GM19463 (cell line): ENCODE measurements at regions not wholly inside any gene's neighbourhood (a gene's known extent, or its start where the extent isn't known, plus 50 kb on each side); places are given as distances from the start of the nearest gene placed in this dataset.
"Not testable (repeated sequence)": the region's sequence is repeated elsewhere in the genome, so short reads cannot be mapped to it uniquely, and the experiment has no call there.

Source experiments
- ATAC-seq: cut with Tn5 transposase; IDR thresholded peaks from one replicate; pipeline ENCODE4 v1.9.1; 2021; ENCODE audit warnings: mild to moderate bottlenecking, moderate library complexity; ENCODE audit not compliant: unreplicated experiment

DNA sequence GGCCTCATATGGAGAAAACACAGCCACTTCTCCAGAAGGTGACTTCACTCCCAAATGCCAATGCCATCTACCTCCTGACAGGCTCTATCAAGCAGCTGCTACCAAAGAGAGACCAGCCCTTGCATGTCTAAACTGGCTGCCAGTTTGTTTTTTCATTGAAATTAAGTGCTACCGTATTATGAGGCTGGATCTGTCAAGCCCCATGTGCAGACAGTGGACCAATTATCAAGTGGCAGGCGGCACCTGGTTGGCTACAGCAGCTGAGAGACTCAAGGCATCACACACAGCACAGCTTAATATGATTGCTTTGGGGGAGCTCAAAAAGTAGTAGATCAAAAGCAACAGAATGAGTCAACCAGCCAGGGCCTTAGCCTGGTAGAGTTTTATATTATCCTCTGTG lies 1293.0 kb upstream of the TENM4 start:
- ATAC-seq, result no peak

DNA sequence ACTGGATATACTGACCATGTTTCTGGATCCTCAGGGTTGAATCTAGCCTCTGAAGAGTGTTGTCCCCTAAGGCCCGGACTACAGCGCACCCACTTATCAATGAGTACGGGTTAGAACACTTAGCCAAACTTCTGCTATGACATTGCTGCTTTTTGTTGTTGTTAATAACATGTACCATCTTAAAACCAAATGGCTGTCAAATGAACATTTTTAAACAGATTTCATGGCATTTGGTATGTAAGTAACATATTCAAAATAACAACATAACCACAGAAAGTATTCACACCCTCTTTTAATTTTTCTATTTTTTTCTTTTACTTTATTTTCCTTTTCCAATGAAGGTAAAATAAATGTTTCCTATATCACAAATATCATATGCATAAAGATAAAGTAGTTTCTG lies 1292.5 kb upstream of the TENM4 start:
- ATAC-seq, result no peak

DNA sequence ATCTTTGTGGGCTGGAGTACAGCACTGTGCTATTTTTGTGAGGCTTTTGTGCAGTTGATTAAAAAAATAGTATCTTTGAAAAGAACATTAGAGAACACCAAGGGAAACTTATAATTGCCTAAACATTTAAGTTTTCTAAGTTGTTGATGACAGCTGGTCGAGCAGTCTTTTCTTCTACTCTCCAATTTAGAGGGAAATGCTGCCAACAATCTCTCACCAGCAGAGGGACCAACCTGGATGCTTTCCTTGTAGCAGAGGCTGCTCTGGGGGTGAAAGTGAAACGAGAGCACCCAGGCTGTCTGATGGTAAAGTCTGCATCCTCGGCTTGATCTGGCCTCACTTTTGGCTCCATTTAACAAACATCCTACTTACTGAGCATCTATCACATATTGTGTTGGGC lies 1286.5 kb upstream of the TENM4 start:
- peak; percentile 88 for ATAC-seq

GRCh38 chr11:80726236-80726635 lies 1285.4 kb upstream of the TENM4 start:
- ATAC-seq, result no peak

DNA sequence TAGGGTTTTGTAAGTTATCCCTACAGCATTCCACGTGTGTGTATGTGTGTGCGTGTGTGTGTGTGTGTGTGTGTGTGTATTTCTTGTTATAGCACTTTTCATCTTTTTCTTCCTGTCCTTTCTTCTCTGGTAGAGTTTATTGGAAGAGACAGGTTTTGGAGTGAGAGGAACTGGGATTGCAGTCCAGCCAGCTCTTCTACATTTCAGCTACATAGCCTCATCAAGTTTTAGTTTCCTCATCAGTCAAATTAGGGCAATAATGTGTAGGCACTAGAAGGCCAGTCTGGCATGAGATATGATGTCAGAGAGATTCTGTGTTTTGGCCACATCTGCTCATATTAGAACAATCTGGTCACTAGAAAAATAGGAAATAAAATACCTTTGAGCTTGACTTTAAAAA lies 1283.5 kb upstream of the TENM4 start:
- no peak for ATAC-seq

- ATAC-seq, result no peak
These were observed 1281.8 kb upstream of the TENM4 start for GRCh38 chr11:80722629-80723028.

DNA sequence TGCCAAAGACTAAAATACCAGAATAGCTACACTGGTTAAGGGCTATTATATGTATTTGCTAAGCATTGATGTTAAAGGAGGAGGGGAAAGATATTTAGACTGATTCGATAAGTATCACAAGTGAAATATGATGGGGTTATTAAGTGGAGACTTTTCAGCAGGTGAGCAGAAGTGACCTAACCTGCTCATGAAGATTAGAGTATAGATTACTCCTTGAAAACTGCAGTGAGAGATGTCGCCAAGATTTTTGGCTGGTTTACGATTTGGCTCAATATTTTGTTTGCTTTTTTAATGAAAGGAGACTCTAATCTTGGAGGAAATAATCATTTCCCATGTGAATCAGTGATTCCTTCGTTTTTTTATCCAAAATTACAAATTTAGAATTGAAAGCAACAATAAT lies 1279.5 kb upstream of the TENM4 start:
- no peak for ATAC-seq

DNA sequence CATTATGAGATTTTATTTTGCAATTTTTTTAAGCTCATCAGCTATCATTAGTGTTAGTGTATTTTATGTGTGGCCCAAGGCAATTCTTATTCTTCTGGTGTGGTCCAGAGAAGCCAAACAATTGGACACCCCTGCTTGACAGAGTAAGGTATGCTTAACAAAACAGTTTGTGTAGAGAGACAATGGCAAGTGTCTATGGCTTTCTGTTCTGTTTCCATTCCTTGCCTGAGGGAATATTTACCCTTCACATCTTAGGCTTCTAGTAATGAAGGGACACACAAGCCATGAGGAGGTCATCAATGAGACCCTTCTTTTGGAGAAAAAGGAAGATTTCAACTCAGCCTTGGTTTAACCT lies 1278.4 kb upstream of the TENM4 start:
- ATAC-seq, result no peak

- no peak for ATAC-seq
These were observed 1277.9 kb upstream of the TENM4 start for GRCh38 chr11:80718611-80719291.

- ATAC-seq, result no peak
These were observed 1261.4 kb upstream of the TENM4 start for GRCh38 chr11:80702264-80702663.

DNA sequence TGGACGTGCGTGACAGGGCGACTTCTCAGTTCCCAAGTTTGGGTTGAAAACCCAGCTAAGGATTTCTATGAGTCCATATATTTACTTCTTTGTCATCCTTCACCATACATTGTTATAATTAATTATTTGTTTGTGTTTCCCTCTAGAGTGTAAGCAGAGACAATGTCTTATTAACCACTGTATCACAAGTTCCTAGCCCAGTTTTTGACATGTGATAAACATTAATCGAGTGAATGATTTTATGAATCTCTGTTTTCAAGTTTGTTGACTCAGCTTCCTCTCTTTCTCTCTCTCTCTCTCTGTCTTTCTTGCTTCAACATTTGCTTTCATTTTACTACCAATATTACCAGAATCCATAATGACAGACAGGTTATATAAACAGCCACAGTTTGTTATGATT lies 1259.6 kb upstream of the TENM4 start:
- no peak for ATAC-seq

DNA sequence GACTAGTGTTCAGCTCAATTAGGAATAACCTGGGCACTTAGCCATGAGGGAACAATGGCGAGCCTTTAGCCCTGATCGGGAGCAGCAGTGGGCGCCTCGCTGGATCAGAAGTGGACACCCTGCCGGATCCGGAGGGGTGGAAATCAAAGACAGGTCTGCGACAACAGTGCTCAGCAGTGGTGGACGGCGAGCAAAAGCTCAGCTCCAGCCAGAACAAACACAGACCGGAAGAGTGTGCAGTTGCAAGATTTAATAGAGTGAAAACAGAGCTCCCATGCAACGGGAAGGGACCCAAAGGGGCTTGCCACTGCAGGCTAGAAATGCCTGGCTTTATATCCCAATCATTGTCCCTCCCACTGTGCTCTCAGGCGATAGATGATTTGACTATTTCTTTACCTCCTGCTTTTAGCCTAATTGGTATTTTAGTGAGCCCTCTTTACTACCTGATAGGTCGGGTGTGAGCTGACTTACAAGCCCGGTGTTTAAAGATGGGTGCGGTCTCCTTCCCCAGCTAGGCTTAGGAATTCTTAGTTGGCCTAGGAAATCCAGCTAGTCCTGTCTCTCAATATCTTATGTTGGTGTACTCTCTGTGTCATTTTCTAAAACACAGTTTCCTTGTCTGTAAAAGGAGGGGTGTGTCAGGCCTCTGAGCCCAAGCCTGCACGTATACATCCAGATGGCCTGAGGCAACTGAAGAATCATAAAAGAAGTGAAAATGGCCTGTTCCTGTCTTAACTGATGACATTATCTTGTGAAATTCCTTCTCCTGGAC lies 1258.8 kb upstream of the TENM4 start:
- not testable (repeated sequence) for ATAC-seq

DNA sequence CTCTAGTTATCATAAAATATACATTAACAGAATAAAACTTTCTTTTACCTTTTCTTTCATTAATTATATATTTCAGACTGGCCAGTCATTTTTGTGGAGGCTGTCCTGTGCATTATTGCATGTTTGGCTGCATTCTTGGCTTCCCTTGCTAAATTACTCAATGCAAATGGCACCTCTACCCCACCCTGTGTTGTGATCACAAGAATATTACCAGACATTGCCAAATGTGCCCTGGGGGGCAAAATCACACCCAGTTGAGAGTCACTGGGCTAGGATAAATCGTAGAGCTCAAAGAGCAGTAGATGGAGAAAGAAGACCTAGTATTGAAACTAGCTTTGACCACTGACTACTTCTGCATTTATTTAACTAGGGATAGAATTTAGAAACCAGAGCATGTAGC lies 1257.8 kb upstream of the TENM4 start:
- no peak for ATAC-seq

GRCh38 chr11:80694385-80694784 lies 1253.6 kb upstream of the TENM4 start:
- ATAC-seq, result no peak

DNA sequence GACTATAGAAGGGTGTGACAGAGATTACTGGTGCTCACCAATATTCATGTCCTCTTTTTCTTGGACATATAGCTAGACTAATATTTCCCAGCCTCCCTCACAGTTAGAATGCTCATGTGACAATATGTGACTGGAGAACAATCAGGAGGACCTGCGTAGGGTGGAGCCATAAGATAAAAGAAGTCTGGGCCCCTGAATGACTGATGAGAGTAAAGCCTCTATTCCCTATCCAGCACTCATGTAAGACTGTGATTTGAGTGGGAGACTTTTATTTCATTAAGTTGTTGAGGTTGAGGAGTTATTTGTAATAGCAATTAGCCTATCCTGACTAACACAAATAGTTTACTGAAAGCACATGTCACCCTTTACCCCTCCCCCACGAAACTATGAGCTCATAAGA lies 1247.1 kb upstream of the TENM4 start:
- ATAC-seq, result no peak

- ATAC-seq, result no peak
These were observed 1246.1 kb upstream of the TENM4 start for GRCh38 chr11:80686889-80687288.

- no peak for ATAC-seq
These were observed 1232.7 kb upstream of the TENM4 start for GRCh38 chr11:80673566-80673965.

GRCh38 chr11:80669620-80670019 lies 1228.8 kb upstream of the TENM4 start:
- no peak for ATAC-seq

DNA sequence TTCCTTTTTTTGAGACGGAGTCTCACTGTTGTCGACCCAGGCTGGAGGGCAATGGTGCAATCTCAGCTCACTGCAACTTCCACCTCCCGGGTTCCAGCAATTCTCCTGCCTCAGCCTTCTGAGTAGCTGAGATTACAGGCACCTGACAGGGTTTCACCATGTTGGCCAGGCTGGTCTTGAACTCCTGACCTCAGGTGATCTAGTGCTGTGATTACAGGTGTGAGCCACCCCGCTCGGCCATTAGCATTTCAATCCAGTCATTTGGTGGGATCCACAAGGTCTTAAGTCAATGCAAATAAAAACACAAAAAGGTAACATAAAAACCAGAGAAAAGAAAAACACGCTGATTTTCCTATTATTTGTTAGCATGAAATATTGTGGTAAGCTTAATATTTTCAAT lies 1227.2 kb upstream of the TENM4 start:
- ATAC-seq, result no peak

- ATAC-seq, result no peak
These were observed 1215.0 kb upstream of the TENM4 start for GRCh38 chr11:80655834-80656233.

DNA sequence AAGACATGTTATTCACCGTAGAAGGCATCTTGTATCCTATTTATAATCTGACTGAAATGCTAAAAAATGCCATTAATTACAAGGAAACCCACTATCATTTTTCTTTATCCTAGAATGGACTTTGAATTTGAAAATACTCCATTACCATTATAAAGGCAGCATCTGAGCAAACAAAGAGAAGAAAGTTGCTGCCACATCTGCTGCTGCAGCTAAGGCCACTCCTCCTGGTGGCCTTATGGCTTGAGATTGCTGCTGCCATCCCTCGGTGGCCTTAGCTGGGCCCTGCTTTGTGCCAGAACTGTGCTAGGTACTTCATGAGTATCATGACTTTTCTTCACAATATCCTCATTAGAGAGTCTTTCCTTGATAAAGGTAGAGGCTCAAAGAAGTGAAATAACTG lies 1210.1 kb upstream of the TENM4 start:
- ATAC-seq, result no peak

DNA sequence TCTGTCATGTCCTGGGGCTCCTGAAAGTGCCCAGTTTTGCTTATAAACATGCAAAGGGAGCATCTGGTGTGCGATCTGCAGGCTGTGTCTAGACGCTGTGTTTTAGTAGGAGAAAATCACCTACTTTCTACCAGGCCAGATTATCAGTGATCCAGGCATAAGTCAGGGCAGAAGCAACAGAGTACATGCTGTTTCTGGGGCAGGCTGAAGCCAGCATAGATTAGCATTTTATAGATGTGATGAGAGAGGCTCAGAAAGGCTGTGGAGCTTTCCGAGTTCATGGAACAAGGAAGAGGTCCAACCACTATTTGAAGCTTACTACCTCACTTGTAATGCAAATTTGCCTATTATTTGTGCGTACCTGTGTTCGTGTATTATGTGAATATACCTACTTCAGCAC lies 1208.4 kb upstream of the TENM4 start:
- ATAC-seq, result no peak

DNA sequence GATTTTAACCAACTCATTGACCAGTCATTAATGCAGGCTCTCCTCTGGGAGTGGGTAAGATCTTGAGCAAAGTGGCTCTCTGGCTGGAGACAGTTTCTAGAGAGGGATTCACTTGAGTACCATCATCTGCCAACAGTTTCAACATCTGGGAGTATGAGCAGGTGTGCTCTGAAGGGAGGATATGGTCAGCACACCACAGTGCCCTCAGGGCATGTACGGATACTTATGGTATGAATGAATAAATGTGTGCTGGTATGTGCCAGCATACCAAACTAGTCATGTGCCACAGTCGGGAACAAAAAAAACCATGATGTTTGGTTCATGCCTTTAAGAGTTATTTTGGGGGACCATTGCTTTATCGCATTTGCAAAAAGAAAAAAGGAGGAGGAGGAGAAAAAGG lies 1197.5 kb upstream of the TENM4 start:
- ATAC-seq, result no peak
